MM.1S (cell line): ENCODE measurements at regions not wholly inside any gene's neighbourhood (a gene's known extent, or its start where the extent isn't known, plus 50 kb on each side); places are given as distances from the start of the nearest gene placed in this dataset.

ENCODE experiments used
- CTCF ChIP-seq: fragments of 300-600 bp; sonication (generic); IDR thresholded peaks from 2 replicates; pipeline ENCODE4 v1.5.1; 2016; ENCODE audit warnings: antibody characterized with exemption, low read length, mixed read lengths
- EZH2 ChIP-seq: fragments of 300-600 bp; sonication (generic); optimal IDR thresholded peaks from 2 replicates; pipeline ENCODE3; 2017; ENCODE audit warnings: low read depth, mild to moderate bottlenecking, antibody characterized with exemption, low read length, mixed read lengths
- EZH2phosphoT487 ChIP-seq: fragments of 300-600 bp; sonication (generic); IDR thresholded peaks from 2 replicates; pipeline ENCODE4 v1.6.1; 2018; ENCODE audit warnings: antibody characterized with exemption, low read length

GRCh38 chr5:167877924-167878323 lies 413.5 kb upstream of the WWC1 start:
- TF ChIP-seq EZH2: no peak
- no peak for TF ChIP-seq CTCF
- no peak for TF ChIP-seq EZH2phosphoT487
